Choroid plexus epithelial cell (primary cell): ENCODE measurements at regions not wholly inside any gene's neighbourhood (a gene's known extent, or its start where the extent isn't known, plus 50 kb on each side); places are given as distances from the start of the nearest gene placed in this dataset.

Source experiments
- DNase-seq: peaks from one replicate; pipeline ENCODE4 v3.0.0-alpha.2; 2010; ENCODE audit warnings: low read depth
- H3K4me3 ChIP-seq: 2 replicates; pipeline ENCODE4 v1.5.1; 2011; ENCODE audit warnings: low read depth, mild to moderate bottlenecking, control low read depth, low read length, moderate library complexity
- TF ChIP-seq, protein P1 (sequence below): conservative IDR thresholded peaks from 2 replicates; pipeline ENCODE4 v1.5.1; 2011; ENCODE audit warnings: low read depth, mild to moderate bottlenecking, control low read depth, inconsistent platforms, low read length, moderate library complexity

DNA sequence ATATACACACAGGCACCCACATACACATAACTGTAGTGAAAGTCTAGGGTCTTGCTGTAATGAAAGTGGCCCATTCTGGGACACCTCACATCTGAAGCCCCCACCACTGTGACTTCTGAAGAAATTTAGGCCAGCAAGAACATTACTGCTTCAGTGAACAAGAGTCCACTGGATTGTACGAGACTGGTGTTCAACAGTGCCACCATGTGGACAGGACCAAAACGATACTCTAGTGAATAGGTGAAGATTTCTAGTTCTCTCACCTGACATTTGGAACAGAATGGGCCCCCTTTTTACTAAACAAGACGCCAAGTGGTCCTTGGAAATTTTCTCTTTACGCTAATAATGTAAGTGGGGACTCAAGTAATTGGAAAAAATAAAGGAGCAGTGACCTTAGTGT lies 156.9 kb downstream of the MAFB start:
- no peak overlapping the region for H3K4me3 ChIP-seq
- TF ChIP-seq, protein P1, sequence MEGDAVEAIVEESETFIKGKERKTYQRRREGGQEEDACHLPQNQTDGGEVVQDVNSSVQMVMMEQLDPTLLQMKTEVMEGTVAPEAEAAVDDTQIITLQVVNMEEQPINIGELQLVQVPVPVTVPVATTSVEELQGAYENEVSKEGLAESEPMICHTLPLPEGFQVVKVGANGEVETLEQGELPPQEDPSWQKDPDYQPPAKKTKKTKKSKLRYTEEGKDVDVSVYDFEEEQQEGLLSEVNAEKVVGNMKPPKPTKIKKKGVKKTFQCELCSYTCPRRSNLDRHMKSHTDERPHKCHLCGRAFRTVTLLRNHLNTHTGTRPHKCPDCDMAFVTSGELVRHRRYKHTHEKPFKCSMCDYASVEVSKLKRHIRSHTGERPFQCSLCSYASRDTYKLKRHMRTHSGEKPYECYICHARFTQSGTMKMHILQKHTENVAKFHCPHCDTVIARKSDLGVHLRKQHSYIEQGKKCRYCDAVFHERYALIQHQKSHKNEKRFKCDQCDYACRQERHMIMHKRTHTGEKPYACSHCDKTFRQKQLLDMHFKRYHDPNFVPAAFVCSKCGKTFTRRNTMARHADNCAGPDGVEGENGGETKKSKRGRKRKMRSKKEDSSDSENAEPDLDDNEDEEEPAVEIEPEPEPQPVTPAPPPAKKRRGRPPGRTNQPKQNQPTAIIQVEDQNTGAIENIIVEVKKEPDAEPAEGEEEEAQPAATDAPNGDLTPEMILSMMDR: peak; percentile 53
- DNase-seq: peak; percentile 47

GRCh38 chr20:40525351-40525750 lies 163.7 kb downstream of the MAFB start:
- TF ChIP-seq, protein P1: no peak
- no peak overlapping the region for H3K4me3 ChIP-seq
- peak; percentile 70 for DNase-seq

DNA sequence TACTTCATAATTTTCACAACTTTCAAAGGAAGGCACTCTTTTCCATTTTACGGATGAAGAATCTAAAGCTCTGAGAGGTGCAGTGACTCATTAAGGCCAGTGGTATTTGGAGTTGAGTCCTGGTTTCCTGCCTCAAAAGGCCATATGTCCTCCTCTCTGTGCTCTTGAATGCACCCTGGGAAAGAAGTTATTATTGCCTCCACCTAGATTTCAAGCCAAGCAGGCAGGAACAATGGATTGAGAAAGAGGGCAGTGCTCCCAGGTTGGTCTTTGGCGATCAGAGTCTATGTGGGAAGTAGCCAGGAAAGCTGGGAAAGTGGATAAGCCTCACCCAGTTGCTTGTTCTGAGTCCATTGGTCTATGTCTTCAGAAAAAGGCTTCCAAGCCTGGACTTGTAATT lies 165.0 kb downstream of the MAFB start:
- peak; percentile 30 for DNase-seq
- no peak overlapping the region for H3K4me3 ChIP-seq
- TF ChIP-seq, protein P1: no peak

- DNase-seq: no peak
- no peak overlapping the region for H3K4me3 ChIP-seq
- TF ChIP-seq, protein P1: no peak
Measured at GRCh38 chr20:40522405-40522804, 166.6 kb downstream of the MAFB start.

- TF ChIP-seq, protein P1: no peak
- H3K4me3 ChIP-seq: no peak overlapping the region
- DNase-seq: no peak
Measured at GRCh38 chr20:40521962-40522361, 167.1 kb downstream of the MAFB start.

DNA sequence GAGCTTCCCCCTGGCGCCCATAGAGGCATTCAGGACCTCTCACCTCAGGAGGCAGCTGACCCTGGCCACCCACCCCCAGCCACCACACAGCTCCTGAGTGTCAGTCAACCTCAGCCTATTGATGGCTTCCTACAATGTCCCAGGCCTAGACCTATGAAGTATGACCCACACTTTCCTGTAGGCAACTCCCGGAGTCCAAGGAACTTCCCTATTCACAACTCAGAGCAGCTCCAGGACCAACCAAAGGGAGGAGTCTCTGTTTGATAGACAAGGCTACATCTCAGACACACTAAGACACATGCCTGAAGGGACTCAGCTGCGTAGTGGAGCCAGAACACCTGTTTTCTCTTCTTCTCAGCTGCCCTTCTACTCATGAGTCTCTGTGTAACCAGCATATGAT lies 169.1 kb downstream of the MAFB start:
- no peak overlapping the region for H3K4me3 ChIP-seq
- TF ChIP-seq, protein P1: no peak
- no peak for DNase-seq

- no peak overlapping the region for H3K4me3 ChIP-seq
- TF ChIP-seq, protein P1: no peak
- DNase-seq: no peak
Measured at GRCh38 chr20:40512994-40513393, 176.0 kb downstream of the MAFB start.
